Mesendoderm (in vitro differentiated cells): ENCODE measurements at regions not wholly inside any gene's neighbourhood (a gene's known extent, or its start where the extent isn't known, plus 50 kb on each side); places are given as distances from the start of the nearest gene placed in this dataset.

Source experiments
- DNase-seq: peaks from one replicate; pipeline ENCODE4 v3.0.0; 2013
- H2AK5ac ChIP-seq: 2 replicates; pipeline ENCODE4 v1.6.1; 2013; ENCODE audit warnings: low read length, inconsistent platforms
- H2BK120ac ChIP-seq: 2 replicates; pipeline ENCODE4 v1.6.1; 2013; ENCODE audit warnings: low read depth, mild to moderate bottlenecking, low read length, moderate library complexity, mixed read lengths
- H2BK15ac ChIP-seq: replicated peaks from 2 replicates; pipeline ENCODE4 v1.6.1; 2013; ENCODE audit warnings: low read depth, mild to moderate bottlenecking, moderate library complexity
- H2BK5ac ChIP-seq: 2 replicates; pipeline ENCODE4 v1.6.1; 2013; ENCODE audit warnings: low read length, inconsistent platforms
- H3K18ac ChIP-seq: 2 replicates; pipeline ENCODE4 v1.6.1; 2013; ENCODE audit warnings: mild to moderate bottlenecking, low read length, mixed read lengths
- H3K23ac ChIP-seq: one replicate; pipeline ENCODE4 v1.6.1; 2013; ENCODE audit warnings: low read length
- H3K27ac ChIP-seq: 2 replicates; pipeline ENCODE4 v1.5.1; 2013; ENCODE audit warnings: low read depth, mild to moderate bottlenecking, inconsistent platforms, low read length, moderate library complexity
- H3K27me3 ChIP-seq: 2 replicates; pipeline ENCODE4 v1.6.1; 2013; ENCODE audit warnings: low read length, control low read depth, mild to moderate bottlenecking, inconsistent platforms; ENCODE audit not compliant: insufficient read depth, poor library complexity
- H3K36me3 ChIP-seq: 2 replicates; pipeline ENCODE4 v1.6.1; 2013; ENCODE audit warnings: low read length, inconsistent platforms; ENCODE audit not compliant: control insufficient read depth, insufficient read depth
- H3K4ac ChIP-seq: one replicate; pipeline ENCODE4 v1.6.1; 2013; ENCODE audit warnings: low read depth, mild to moderate bottlenecking, low read length, moderate library complexity
- H3K4me1 ChIP-seq: 2 replicates; pipeline ENCODE4 v1.6.1; 2013; ENCODE audit warnings: low read depth, low read length, inconsistent platforms; ENCODE audit not compliant: control insufficient read depth
- H3K4me2 ChIP-seq: 2 replicates; pipeline ENCODE4 v1.6.1; 2013; ENCODE audit warnings: low read length
- H3K4me3 ChIP-seq: 2 replicates; pipeline ENCODE4 v1.5.1; 2013; ENCODE audit warnings: mild to moderate bottlenecking, low read length
- H3K56ac ChIP-seq: one replicate; pipeline ENCODE4 v1.6.1; 2013; ENCODE audit warnings: low read length
- H3K79me1 ChIP-seq: 2 replicates; pipeline ENCODE4 v1.6.1; 2013; ENCODE audit warnings: low read length, inconsistent platforms
- H3K79me2 ChIP-seq: 2 replicates; pipeline ENCODE4 v1.6.1; 2013; ENCODE audit warnings: mild to moderate bottlenecking, low read length; ENCODE audit not compliant: control insufficient read depth, insufficient read depth
- H3K9ac ChIP-seq: 2 replicates; pipeline ENCODE4 v1.6.1; 2013; ENCODE audit warnings: low read length, inconsistent platforms
- H4K5ac ChIP-seq: one replicate; pipeline ENCODE4 v1.6.1; 2013; ENCODE audit warnings: low read length
- H4K8ac ChIP-seq: one replicate; pipeline ENCODE4 v1.6.1; 2013; ENCODE audit warnings: low read depth, mild to moderate bottlenecking, control low read depth, low read length, moderate library complexity
- WGBS: extraction: QIAGEN DNeasy Blood & Tissue Kit; methylation state at CpG from one replicate; pipeline ENCODE4 v1.1.7; 2013; ENCODE audit warnings: low lambda C conversion rate, missing lambda C conversion rate; ENCODE audit not compliant: insufficient coverage; ENCODE audit errors: extremely low coverage; 5-methylcytosine and 5-hydroxymethylcytosine counted together

- H3K9ac ChIP-seq = no peak overlapping the region
- H3K18ac ChIP-seq = no peak overlapping the region
- no peak overlapping the region for H4K5ac ChIP-seq
- H3K56ac ChIP-seq = no peak overlapping the region
- H3K79me1 ChIP-seq = no peaks in the 10 kb centered on the region
- no peak overlapping the region for H3K4me3 ChIP-seq
- no peak overlapping the region for H3K4ac ChIP-seq
- no peaks in the 10 kb centered on the region for H3K27me3 ChIP-seq
- no peaks in the 10 kb centered on the region for H3K36me3 ChIP-seq
- no peak overlapping the region for H3K4me2 ChIP-seq
- DNase-seq = no peak
- H2BK120ac ChIP-seq = no peak overlapping the region
- no peak overlapping the region for H4K8ac ChIP-seq
- H3K27ac ChIP-seq = no peak overlapping the region
- H2BK5ac ChIP-seq = no peak overlapping the region
- H3K4me1 ChIP-seq = no peaks in the 10 kb centered on the region
- WGBS = no CpG with 5 or more reads among the region's 9 CpGs
- H3K79me2 ChIP-seq = no peaks in the 10 kb centered on the region
- no peak overlapping the region for H2BK15ac ChIP-seq
- H2AK5ac ChIP-seq = no peak overlapping the region
- no peak overlapping the region for H3K23ac ChIP-seq
Observed at GRCh38 chr12:34275129-34275528, 252.8 kb downstream of the ALG10 start.

DNA sequence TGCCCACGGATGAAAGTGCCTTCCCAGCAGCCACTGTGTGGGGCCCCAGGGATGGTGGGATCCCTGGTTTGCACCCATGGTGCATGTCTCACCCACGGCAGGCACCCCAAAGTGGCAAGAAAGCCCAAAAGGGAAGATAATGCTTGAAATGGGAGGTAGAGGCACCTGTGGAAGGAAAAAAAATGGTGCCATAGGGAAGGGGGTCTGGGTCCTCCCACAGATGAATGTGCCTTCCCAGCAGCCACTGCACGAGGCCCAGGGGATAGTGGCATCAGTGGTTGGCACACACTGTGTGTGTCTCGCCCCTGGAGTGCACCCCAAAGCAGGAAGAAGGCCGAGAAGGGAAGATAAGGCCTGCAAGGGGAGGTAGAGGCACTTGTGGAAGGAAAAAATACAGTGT lies 264.2 kb downstream of the ALG10 start:
- Histone ChIP-seq H3K9ac (no peak overlapping the region), H3K79me1 (no peaks in the 10 kb centered on the region), H4K5ac (no peak overlapping the region), H3K18ac (no peak overlapping the region), H3K27me3 (no peaks in the 10 kb centered on the region), H3K4me2 (no peak overlapping the region), H3K4ac (no peak overlapping the region), H3K79me2 (no peaks in the 10 kb centered on the region), H3K27ac (no peak overlapping the region), H2AK5ac (no peak overlapping the region), H3K4me3 (no peak overlapping the region), H2BK15ac (no peak overlapping the region), H3K4me1 (no peaks in the 10 kb centered on the region), H2BK5ac (no peak overlapping the region), H2BK120ac (no peak overlapping the region), H3K23ac (no peak overlapping the region), H3K36me3 (no peaks in the 10 kb centered on the region), H3K56ac (no peak overlapping the region), H4K8ac (no peak overlapping the region)
- DNase-seq = no peak
- no CpG with 5 or more reads among the region's 5 CpGs for WGBS

DNA sequence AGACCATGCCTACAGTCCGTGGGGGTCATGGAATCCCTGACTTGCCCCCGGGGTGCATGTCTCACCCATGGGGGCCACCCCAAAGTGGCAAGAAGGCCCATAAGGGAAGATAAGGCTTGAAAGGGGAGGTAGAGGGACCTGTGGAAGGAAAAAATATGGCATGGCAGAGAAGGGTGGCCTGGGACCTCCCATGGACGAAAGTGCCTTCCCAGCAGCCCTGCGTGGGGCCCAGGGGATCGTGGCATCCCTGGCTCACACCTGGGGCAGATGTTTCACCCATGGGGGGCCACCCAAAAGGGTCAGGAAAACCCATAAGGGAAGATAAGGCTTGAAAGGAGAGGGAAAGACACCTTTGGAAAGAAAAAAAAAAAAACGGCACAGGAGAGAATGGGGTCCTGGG lies 264.6 kb downstream of the ALG10 start:
- H4K5ac ChIP-seq = no peak overlapping the region
- H3K9ac ChIP-seq = no peak overlapping the region
- H3K18ac ChIP-seq = no peak overlapping the region
- no peak overlapping the region for H2BK120ac ChIP-seq
- H3K23ac ChIP-seq = no peak overlapping the region
- H3K79me1 ChIP-seq = no peaks in the 10 kb centered on the region
- no peak overlapping the region for H2AK5ac ChIP-seq
- H3K27me3 ChIP-seq = no peaks in the 10 kb centered on the region
- no peak overlapping the region for H3K27ac ChIP-seq
- H3K4me3 ChIP-seq = no peak overlapping the region
- no peak for DNase-seq
- WGBS = no CpG with 5 or more reads among the region's 6 CpGs
- no peak overlapping the region for H2BK5ac ChIP-seq
- H3K79me2 ChIP-seq = no peaks in the 10 kb centered on the region
- H3K36me3 ChIP-seq = no peaks in the 10 kb centered on the region
- H3K4me2 ChIP-seq = no peak overlapping the region
- H4K8ac ChIP-seq = no peak overlapping the region
- H3K4ac ChIP-seq = no peak overlapping the region
- H2BK15ac ChIP-seq = no peak overlapping the region
- no peaks in the 10 kb centered on the region for H3K4me1 ChIP-seq
- no peak overlapping the region for H3K56ac ChIP-seq

DNA sequence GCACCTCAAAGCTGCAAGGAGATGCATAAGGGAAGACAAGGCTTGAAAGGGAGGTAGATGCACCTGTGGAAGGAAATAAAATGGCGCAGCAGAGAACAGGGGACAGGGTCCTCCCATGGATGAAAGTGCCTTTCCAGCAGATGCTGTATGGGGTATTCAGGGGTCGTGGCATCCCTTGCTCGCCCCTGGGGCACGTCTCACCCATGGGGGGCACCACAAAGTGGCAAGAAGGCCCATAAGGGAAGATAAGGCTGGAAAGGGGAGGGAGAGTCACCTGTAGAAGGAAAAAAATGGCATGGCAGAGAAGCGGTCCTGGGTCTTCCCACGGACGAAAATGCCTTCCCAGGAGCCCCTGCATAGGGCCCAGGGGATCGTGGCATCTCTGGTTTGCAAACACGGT lies 265.1 kb downstream of the ALG10 start:
- Histone ChIP-seq H2BK15ac (no peak overlapping the region), H3K4ac (no peak overlapping the region), H2BK5ac (no peak overlapping the region), H3K56ac (no peak overlapping the region), H3K4me2 (no peak overlapping the region), H3K4me3 (no peak overlapping the region), H2BK120ac (no peak overlapping the region), H3K4me1 (no peaks in the 10 kb centered on the region), H3K27me3 (no peaks in the 10 kb centered on the region), H3K79me2 (no peaks in the 10 kb centered on the region), H4K5ac (no peak overlapping the region), H4K8ac (no peak overlapping the region), H3K36me3 (no peaks in the 10 kb centered on the region), H3K23ac (no peak overlapping the region), H3K18ac (no peak overlapping the region), H3K79me1 (no peaks in the 10 kb centered on the region), H3K27ac (no peak overlapping the region), H3K9ac (no peak overlapping the region), H2AK5ac (no peak overlapping the region)
- no CpG with 5 or more reads among the region's 9 CpGs for WGBS
- no peak for DNase-seq

- H3K4ac ChIP-seq = no peak overlapping the region
- no peak overlapping the region for H2BK15ac ChIP-seq
- no peak overlapping the region for H2AK5ac ChIP-seq
- H3K23ac ChIP-seq = no peak overlapping the region
- H4K8ac ChIP-seq = no peak overlapping the region
- no peak for DNase-seq
- no peak overlapping the region for H3K56ac ChIP-seq
- H3K79me1 ChIP-seq = no peaks in the 10 kb centered on the region
- no peak overlapping the region for H3K4me3 ChIP-seq
- H3K79me2 ChIP-seq = no peaks in the 10 kb centered on the region
- H3K4me1 ChIP-seq = no peaks in the 10 kb centered on the region
- no peak overlapping the region for H3K4me2 ChIP-seq
- no peak overlapping the region for H2BK120ac ChIP-seq
- no peak overlapping the region for H3K18ac ChIP-seq
- H3K9ac ChIP-seq = no peak overlapping the region
- no peak overlapping the region for H4K5ac ChIP-seq
- H2BK5ac ChIP-seq = no peak overlapping the region
- no peak overlapping the region for H3K27ac ChIP-seq
- no peaks in the 10 kb centered on the region for H3K36me3 ChIP-seq
- no peaks in the 10 kb centered on the region for H3K27me3 ChIP-seq
- no CpG with 5 or more reads among the region's 32 CpGs for WGBS
Observed at GRCh38 chr12:34287986-34288962, 266.0 kb downstream of the ALG10 start.

GRCh38 chr12:34288963-34289345 lies 266.7 kb downstream of the ALG10 start:
- H4K8ac ChIP-seq = no peak overlapping the region
- DNase-seq = no peak
- no peaks in the 10 kb centered on the region for H3K4me1 ChIP-seq
- WGBS = no CpG with 5 or more reads among the region's 12 CpGs
- no peak overlapping the region for H2BK120ac ChIP-seq
- H2BK15ac ChIP-seq = no peak overlapping the region
- H3K23ac ChIP-seq = no peak overlapping the region
- no peaks in the 10 kb centered on the region for H3K79me1 ChIP-seq
- no peak overlapping the region for H3K9ac ChIP-seq
- no peak overlapping the region for H3K27ac ChIP-seq
- no peak overlapping the region for H2BK5ac ChIP-seq
- no peak overlapping the region for H4K5ac ChIP-seq
- H3K4me3 ChIP-seq = no peak overlapping the region
- H3K36me3 ChIP-seq = no peaks in the 10 kb centered on the region
- no peak overlapping the region for H2AK5ac ChIP-seq
- H3K56ac ChIP-seq = no peak overlapping the region
- H3K79me2 ChIP-seq = no peaks in the 10 kb centered on the region
- no peak overlapping the region for H3K4ac ChIP-seq
- no peak overlapping the region for H3K4me2 ChIP-seq
- H3K27me3 ChIP-seq = no peaks in the 10 kb centered on the region
- no peak overlapping the region for H3K18ac ChIP-seq
